H1 (cell line): ENCODE measurements at regions not wholly inside any gene's neighbourhood (a gene's known extent, or its start where the extent isn't known, plus 50 kb on each side); places are given as distances from the start of the nearest gene placed in this dataset.

Source experiments
- CTCF ChIA-PET: fragments of 300-600 bp; sonication (Branson Sonifier 250); formaldehyde crosslinking; loops from one replicate; lab custom pipeline; 2021; ENCODE audit not compliant: partially characterized antibody; lab: Charles Lee
- POLR2A ChIA-PET: fragments of 300-600 bp; sonication (Branson Sonifier 250); formaldehyde crosslinking; loops from one replicate; lab custom pipeline; 2021; ENCODE audit warnings: inconsistent platforms; ENCODE audit not compliant: partially characterized antibody; lab: Charles Lee
- DNase-seq, 2 experiments: peaks; one replicate each; pipeline versions ENCODE4 v3.0.0 to v3.0.0-alpha.2; 2010 to 2022; ENCODE audit warnings: low spot score in 2 of 2, low read depth in 1 of 2, mixed read lengths in 1 of 2
- FAIRE-seq: peaks from 2 replicates; lab custom pipeline; 2011; peaks lifted over from hg19 to GRCh38; lab: Jason Lieb, UNC
- H2AFZ ChIP-seq: 2 replicates; pipeline ENCODE4 v1.8.1; 2012; ENCODE audit warnings: low read length, inconsistent platforms
- H2AK5ac ChIP-seq: 2 replicates; pipeline ENCODE4 v1.6.1; 2013; ENCODE audit warnings: low read depth, low read length
- H2BK120ac ChIP-seq: replicated peaks from 2 replicates; pipeline ENCODE3; 2013; ENCODE audit warnings: low read depth, low read length, inconsistent platforms
- H2BK12ac ChIP-seq: 2 replicates; pipeline ENCODE4 v1.6.1; 2013; ENCODE audit warnings: low read depth, low read length
- H2BK15ac ChIP-seq: 2 replicates; pipeline ENCODE4 v1.6.1; 2013; ENCODE audit warnings: low read length
- H2BK20ac ChIP-seq: 2 replicates; pipeline ENCODE4 v1.6.1; 2013; ENCODE audit warnings: low read length
- H2BK5ac ChIP-seq: 2 replicates; pipeline ENCODE4 v1.6.1; 2013; ENCODE audit warnings: low read depth, low read length
- H3K14ac ChIP-seq: 2 replicates; pipeline ENCODE4 v1.6.1; 2013; ENCODE audit warnings: inconsistent platforms; ENCODE audit not compliant: insufficient read length
- H3K18ac ChIP-seq: 2 replicates; pipeline ENCODE4 v1.6.1; 2013; ENCODE audit warnings: low read length; ENCODE audit errors: extremely low read depth
- H3K23ac ChIP-seq: 2 replicates; pipeline ENCODE4 v1.6.1; 2013; ENCODE audit warnings: inconsistent platforms; ENCODE audit not compliant: insufficient read length
- H3K23me2 ChIP-seq: 2 replicates; pipeline ENCODE4 v1.6.1; 2013; ENCODE audit warnings: low read depth, low read length
- H3K27ac ChIP-seq: 2 replicates; pipeline ENCODE4 v1.6.1; 2011; ENCODE audit warnings: low read depth, low read length, inconsistent platforms
- H3K27me3 ChIP-seq, 4 experiments: replicated peaks in 1 of 4; 1 replicate in 1 of 4; 2 replicates in 3 of 4; pipeline versions ENCODE4 v1.6.1 to v1.8.1; 2011 to 2013; ENCODE audit warnings: low read length in 3 of 4, mild to moderate bottlenecking in 3 of 4, inconsistent platforms in 2 of 4, mixed read lengths in 2 of 4, moderate library complexity in 1 of 4; ENCODE audit not compliant: control insufficient read depth in 3 of 4, insufficient read depth in 3 of 4; ENCODE audit errors: extremely low read depth in 1 of 4
- H3K36me3 ChIP-seq, 4 experiments: 2 replicates each; pipeline versions ENCODE4 v1.6.1 to v1.8.1; 2011 to 2013; ENCODE audit warnings: mild to moderate bottlenecking in 4 of 4, low read length in 3 of 4, moderate library complexity in 2 of 4, control low read depth in 1 of 4, inconsistent platforms in 1 of 4; ENCODE audit not compliant: insufficient read depth in 4 of 4, control insufficient read depth in 2 of 4
- H3K4ac ChIP-seq: replicated peaks from 2 replicates; pipeline ENCODE3; 2013; ENCODE audit warnings: low read length, low read depth, mixed read lengths, inconsistent platforms; ENCODE audit not compliant: insufficient read length
- H3K4me1 ChIP-seq, 4 experiments: replicated peaks in 1 of 4; 1 replicate in 1 of 4; 2 replicates in 3 of 4; pipeline versions ENCODE4 v1.6.1 to v1.8.1; 2011 to 2013; ENCODE audit warnings: low read length in 3 of 4, inconsistent platforms in 2 of 4, mixed read lengths in 1 of 4; ENCODE audit not compliant: insufficient read depth in 4 of 4, control insufficient read depth in 3 of 4
- H3K4me2 ChIP-seq, 2 experiments: 2 replicates each; pipeline versions ENCODE4 v1.6.1 to v1.8.1; 2011 to 2013; ENCODE audit warnings: low read depth in 2 of 2, low read length in 2 of 2, control low read depth in 1 of 2, inconsistent platforms in 1 of 2, mild to moderate bottlenecking in 1 of 2; ENCODE audit not compliant: insufficient read depth in 1 of 2
- H3K4me3 ChIP-seq, 4 experiments: fragments of 200-600, 300-600 bp in 1 of 4; sonication (generic), shearing (Covaris generic), sonication (Bioruptor Twin) in 1 of 4; 2 replicates each; pipeline versions ENCODE4 v1.5.1 to v1.8.1; 2011 to 2016; ENCODE audit warnings: low read length in 4 of 4, low read depth in 3 of 4, control low read depth in 2 of 4, inconsistent platforms in 2 of 4, mild to moderate bottlenecking in 2 of 4, mixed read lengths in 1 of 4, moderate library complexity in 1 of 4; ENCODE audit not compliant: insufficient read depth in 2 of 4; ENCODE audit errors: extremely low read depth in 1 of 4
- H3K56ac ChIP-seq: replicated peaks from 2 replicates; pipeline ENCODE3; 2013; ENCODE audit warnings: low read depth, mild to moderate bottlenecking, mixed read lengths, low read length, inconsistent platforms; ENCODE audit not compliant: insufficient read length
- H3K79me1 ChIP-seq: 2 replicates; pipeline ENCODE4 v1.6.1; 2013; ENCODE audit warnings: low read depth, low read length, control low read depth
- H3K79me2 ChIP-seq, 2 experiments: 2 replicates each; pipeline versions ENCODE4 v1.6.1 to v1.8.1; 2012 to 2013; ENCODE audit warnings: low read length in 2 of 2, mild to moderate bottlenecking in 2 of 2, inconsistent platforms in 1 of 2; ENCODE audit not compliant: insufficient read depth in 2 of 2, control insufficient read depth in 1 of 2
- H3K9ac ChIP-seq, 4 experiments: replicated peaks in 1 of 4; 1 replicate in 1 of 4; 2 replicates in 3 of 4; pipeline versions ENCODE4 v1.6.1 to v1.8.1; 2011 to 2013; ENCODE audit warnings: low read depth in 3 of 4, low read length in 3 of 4, control low read depth in 2 of 4, mild to moderate bottlenecking in 2 of 4, moderate library complexity in 2 of 4, inconsistent platforms in 1 of 4; ENCODE audit errors: extremely low read depth in 1 of 4
- H3K9me3 ChIP-seq, 2 experiments: 2 replicates each; pipeline versions ENCODE4 v1.6.1 to v1.8.1; 2012 to 2013; ENCODE audit warnings: mild to moderate bottlenecking in 2 of 2, moderate library complexity in 2 of 2, control low read depth in 1 of 2, inconsistent platforms in 1 of 2, low read depth in 1 of 2, low read length in 1 of 2, mixed read lengths in 1 of 2; ENCODE audit not compliant: insufficient read depth in 2 of 2
- H4K20me1 ChIP-seq, 2 experiments: replicated peaks in 1 of 2; 2 replicates each; pipeline versions ENCODE3 to v1.8.1; 2011 to 2013; ENCODE audit warnings: inconsistent platforms in 2 of 2, low read length in 2 of 2, mild to moderate bottlenecking in 1 of 2; ENCODE audit not compliant: insufficient read depth in 2 of 2, control insufficient read depth in 1 of 2
- H4K5ac ChIP-seq: 2 replicates; pipeline ENCODE4 v1.6.1; 2013; ENCODE audit warnings: low read length, low read depth, mixed read lengths, inconsistent platforms; ENCODE audit not compliant: insufficient read length
- H4K8ac ChIP-seq: 2 replicates; pipeline ENCODE4 v1.8.0; 2013; ENCODE audit warnings: mild to moderate bottlenecking, moderate library complexity, low read length, inconsistent platforms; ENCODE audit not compliant: insufficient read depth; ENCODE audit errors: extremely low read depth
- H4K91ac ChIP-seq: replicated peaks from 2 replicates; pipeline ENCODE3; 2013; ENCODE audit warnings: low read length, mixed read lengths, inconsistent platforms; ENCODE audit not compliant: insufficient read length
- BACH1 ChIP-seq: IDR thresholded peaks from 2 replicates; pipeline ENCODE4 v1.6.1; 2012; ENCODE audit warnings: low read length, improper control_type of control experiment
- CEBPB ChIP-seq: IDR thresholded peaks from 2 replicates; pipeline ENCODE4 v1.6.1; 2012; ENCODE audit warnings: low read depth, low read length
- CHD1 ChIP-seq: IDR thresholded peaks from 2 replicates; pipeline ENCODE4 v1.6.1; 2012; ENCODE audit warnings: low read depth, low read length, improper control_type of control experiment
- POU5F1 ChIP-seq: IDR thresholded peaks from 2 replicates; pipeline ENCODE4 v1.6.1; 2011; ENCODE audit warnings: low read depth, mild to moderate bottlenecking, low read length, moderate library complexity
- RAD21 ChIP-seq, 2 experiments: IDR thresholded peaks in 1 of 2; conservative IDR thresholded peaks in 1 of 2; 2 replicates each; pipeline ENCODE4 v1.6.1; 2011; ENCODE audit warnings: low read depth in 2 of 2, low read length in 2 of 2, improper control_type of control experiment in 1 of 2, inconsistent platforms in 1 of 2, mild to moderate bottlenecking in 1 of 2, moderate library complexity in 1 of 2
- WGBS, 2 experiments: shearing (Covaris generic) in 1 of 2; methylation state at CpG; one replicate each; pipeline versions ENCODE4 v1.1.6 to v1.1.7; 2013 to 2015; ENCODE audit warnings: low lambda C conversion rate in 2 of 2, mixed read lengths in 2 of 2, inconsistent platforms in 1 of 2, low coverage in 1 of 2, missing lambda C conversion rate in 1 of 2; ENCODE audit not compliant: insufficient replicate concordance in 2 of 2, insufficient coverage in 1 of 2, insufficient read length in 1 of 2; ENCODE audit errors: extremely low coverage in 1 of 2, missing lambda C conversion rate in 1 of 2; 5-methylcytosine and 5-hydroxymethylcytosine counted together

- Histone ChIP-seq H3K4me2 (no peak overlapping the region), H4K91ac (no peak overlapping the region), H2AK5ac (no peak overlapping the region), H2BK12ac (no peak overlapping the region), H3K14ac (no peak overlapping the region), H3K9me3 (no peaks in the 10 kb centered on the region), H3K9ac (no peak overlapping the region), H3K56ac (no peak overlapping the region), H3K18ac (no peak overlapping the region), H3K23ac (no peak overlapping the region), H2BK5ac (no peak overlapping the region), H3K4me3 (no peak overlapping the region), H2BK20ac (no peak overlapping the region), H3K79me1 (no peaks in the 10 kb centered on the region), H3K23me2 (no peaks in the 10 kb centered on the region), H3K4me1 (peaks cover 0 to 4% (median 3%) of the 10 kb centered on the region in 4 experiments; a peak in 3 of 7 replicates), H4K8ac (no peak overlapping the region), H2AFZ (peak overlapping the region; percentile 58; the same call in 1 of the 2 replicates), H2BK15ac (no peak overlapping the region), H3K27ac (no peak overlapping the region), H3K4ac (no peak overlapping the region), H3K27me3 (no peaks in the 10 kb centered on the region), H2BK120ac (no peak overlapping the region), H3K79me2 (no peaks in the 10 kb centered on the region), H4K5ac (no peak overlapping the region), H3K36me3 (no peaks in the 10 kb centered on the region), H4K20me1 (no peaks in the 10 kb centered on the region)
- no peak for FAIRE-seq
- POLR2A ChIA-PET, result no interaction called here
- CTCF ChIA-PET, result interaction anchor here (0.7 kb wide), 1 partner anchor 469 kb away, joined by 3 read pairs; no protein-coding TSS in a partner anchor
- 84% methylated on average over 4 of the region's 4 CpGs; no CpG with 5 or more reads in 1 of the 2 experiments for WGBS, 2 experiments
- no peak for TF ChIP-seq POU5F1
- TF ChIP-seq BACH1, result no peak
- TF ChIP-seq CEBPB, result no peak
- TF ChIP-seq CHD1, result no peak
- no peak for TF ChIP-seq RAD21 (IDR thresholded peaks at IDR 0.05 in 1 of 2, conservative IDR thresholded peaks at IDR 0.05 in 1 of 2; ENCODE audit: low read depth in 2 of 2, low read length in 2 of 2)
- DNase-seq, result no peak
Measured at GRCh38 chr15:61685534-61685933, 374.7 kb downstream of the VPS13C start.
